WERI-Rb-1 (cell line): ENCODE measurements at regions not wholly inside any gene's neighbourhood (a gene's known extent, or its start where the extent isn't known, plus 50 kb on each side); places are given as distances from the start of the nearest gene placed in this dataset.

Experiments
- DNase-seq: peaks from one replicate; pipeline ENCODE4 v3.0.0-alpha.2; 2020
- H3K27ac ChIP-seq: fragments of 250-450 bp; sonication (Bioruptor Pico); 2 replicates; pipeline ENCODE4 v1.5.1; 2020; ENCODE audit warnings: mild to moderate bottlenecking, moderate library complexity
- H3K27me3 ChIP-seq: fragments of 250-450 bp; sonication (Bioruptor Pico); 2 replicates; pipeline ENCODE4 v1.5.1; 2021; ENCODE audit warnings: mild to moderate bottlenecking, low read depth, moderate library complexity; ENCODE audit not compliant: insufficient read depth, severe bottlenecking
- H3K36me3 ChIP-seq: fragments of 250-450 bp; sonication (Bioruptor Pico); 2 replicates; pipeline ENCODE4 v1.5.1; 2020; ENCODE audit warnings: mild to moderate bottlenecking, moderate library complexity
- H3K4me3 ChIP-seq: 2 replicates; pipeline ENCODE4 v1.5.1; 2011; ENCODE audit warnings: low read depth, mild to moderate bottlenecking, control low read depth, low read length
- H3K9me3 ChIP-seq: fragments of 250-450 bp; sonication (Bioruptor Pico); 2 replicates; pipeline ENCODE4 v1.5.1; 2021; ENCODE audit warnings: mild to moderate bottlenecking, moderate library complexity; ENCODE audit not compliant: severe bottlenecking
- CTCF ChIP-seq: IDR thresholded peaks from 2 replicates; pipeline ENCODE4 v1.5.1; 2011; ENCODE audit warnings: low read depth, mild to moderate bottlenecking, control low read depth, inconsistent platforms, low read length

GRCh38 chr14:94977016-94977415 lies 180.3 kb downstream of the DICER1 start:
- Histone ChIP-seq H3K27me3 (no peaks in the 10 kb centered on the region), H3K36me3 (no peaks in the 10 kb centered on the region), H3K4me3 (no peak overlapping the region), H3K27ac (no peak overlapping the region), H3K9me3 (no peaks in the 10 kb centered on the region)
- no peak for DNase-seq
- no peak for TF ChIP-seq CTCF

GRCh38 chr14:94975366-94975765 lies 182.0 kb downstream of the DICER1 start:
- H3K27me3 ChIP-seq: no peaks in the 10 kb centered on the region
- H3K4me3 ChIP-seq: no peak overlapping the region
- no peaks in the 10 kb centered on the region for H3K9me3 ChIP-seq
- no peaks in the 10 kb centered on the region for H3K36me3 ChIP-seq
- DNase-seq: no peak
- no peak for TF ChIP-seq CTCF
- no peak overlapping the region for H3K27ac ChIP-seq

GRCh38 chr14:94974893-94975292 lies 182.4 kb downstream of the DICER1 start:
- H3K36me3 ChIP-seq: no peaks in the 10 kb centered on the region
- H3K27me3 ChIP-seq: no peaks in the 10 kb centered on the region
- TF ChIP-seq CTCF: no peak
- no peaks in the 10 kb centered on the region for H3K9me3 ChIP-seq
- no peak overlapping the region for H3K4me3 ChIP-seq
- DNase-seq: peak; percentile 16
- no peak overlapping the region for H3K27ac ChIP-seq

GRCh38 chr14:94974422-94974821 lies 182.9 kb downstream of the DICER1 start:
- Histone ChIP-seq H3K9me3 (no peaks in the 10 kb centered on the region), H3K4me3 (no peak overlapping the region), H3K27ac (no peak overlapping the region), H3K27me3 (no peaks in the 10 kb centered on the region), H3K36me3 (no peaks in the 10 kb centered on the region)
- no peak for TF ChIP-seq CTCF
- no peak for DNase-seq

GRCh38 chr14:94971750-94972149 lies 185.6 kb downstream of the DICER1 start:
- H3K4me3 ChIP-seq: no peak overlapping the region
- TF ChIP-seq CTCF: no peak

GRCh38 chr14:94970941-94971730 lies 186.2 kb downstream of the DICER1 start:
- no peaks in the 10 kb centered on the region for H3K36me3 ChIP-seq
- no peak overlapping the region for H3K27ac ChIP-seq
- no peak overlapping the region for H3K4me3 ChIP-seq
- no peaks in the 10 kb centered on the region for H3K27me3 ChIP-seq
- DNase-seq: no peak
- TF ChIP-seq CTCF: no peak
- H3K9me3 ChIP-seq: no peaks in the 10 kb centered on the region

More at GRCh38 chr14:94971750-94972149, 185.6 kb downstream of the DICER1 start:
- H3K36me3 ChIP-seq: no peaks in the 10 kb centered on the region
- no peak for DNase-seq
- no peaks in the 10 kb centered on the region for H3K9me3 ChIP-seq
- H3K27me3 ChIP-seq: no peaks in the 10 kb centered on the region
- no peak overlapping the region for H3K27ac ChIP-seq
